ENCODE measurements at regions not wholly inside any gene's neighbourhood (a gene's known extent, or its start where the extent isn't known, plus 50 kb on each side); places are given as distances from the start of the nearest gene placed in this dataset.

GRCh38 chr4:178941975-178942374 is 1499.7 kb upstream of the AGA start:
- TF ChIP-seq SPI1 (IDR thresholded peaks at IDR 0.05; ENCODE audit: borderline replicate concordance, low read depth), result no peak
- TF ChIP-seq GABPA (IDR thresholded peaks at IDR 0.05; ENCODE audit: low read depth), result no peak
- TF ChIP-seq, protein P1, sequence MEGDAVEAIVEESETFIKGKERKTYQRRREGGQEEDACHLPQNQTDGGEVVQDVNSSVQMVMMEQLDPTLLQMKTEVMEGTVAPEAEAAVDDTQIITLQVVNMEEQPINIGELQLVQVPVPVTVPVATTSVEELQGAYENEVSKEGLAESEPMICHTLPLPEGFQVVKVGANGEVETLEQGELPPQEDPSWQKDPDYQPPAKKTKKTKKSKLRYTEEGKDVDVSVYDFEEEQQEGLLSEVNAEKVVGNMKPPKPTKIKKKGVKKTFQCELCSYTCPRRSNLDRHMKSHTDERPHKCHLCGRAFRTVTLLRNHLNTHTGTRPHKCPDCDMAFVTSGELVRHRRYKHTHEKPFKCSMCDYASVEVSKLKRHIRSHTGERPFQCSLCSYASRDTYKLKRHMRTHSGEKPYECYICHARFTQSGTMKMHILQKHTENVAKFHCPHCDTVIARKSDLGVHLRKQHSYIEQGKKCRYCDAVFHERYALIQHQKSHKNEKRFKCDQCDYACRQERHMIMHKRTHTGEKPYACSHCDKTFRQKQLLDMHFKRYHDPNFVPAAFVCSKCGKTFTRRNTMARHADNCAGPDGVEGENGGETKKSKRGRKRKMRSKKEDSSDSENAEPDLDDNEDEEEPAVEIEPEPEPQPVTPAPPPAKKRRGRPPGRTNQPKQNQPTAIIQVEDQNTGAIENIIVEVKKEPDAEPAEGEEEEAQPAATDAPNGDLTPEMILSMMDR (IDR thresholded peaks at IDR 0.05; ENCODE audit: insufficient read depth, low read length), result no peak
- no peak for TF ChIP-seq POLR2AphosphoS5 (IDR thresholded peaks at IDR 0.05; ENCODE audit: low read depth)
- TF ChIP-seq REST (IDR thresholded peaks at IDR 0.05; ENCODE audit: insufficient replicate concordance, low read depth), result no peak
- DNase-seq (ENCODE audit: low read depth in 1 of 2, low spot score in 1 of 2), result no peak
- H3K27me3 ChIP-seq (ENCODE audit: insufficient read depth, poor library complexity, severe bottlenecking), result no peaks in the 10 kb centered on the region
- H3K4me3 ChIP-seq (replicated peaks; ENCODE audit: insufficient read depth, low read length), result no peak overlapping the region
- no peak overlapping the region for H3K27ac ChIP-seq (replicated peaks)

GRCh38 chr4:178953447-178954120 is 1511.3 kb upstream of the AGA start:
- no peak for DNase-seq (ENCODE audit: low read depth in 1 of 2, low spot score in 1 of 2)
- H3K27me3 ChIP-seq (ENCODE audit: insufficient read depth, poor library complexity, severe bottlenecking), result no peaks in the 10 kb centered on the region
- TF ChIP-seq SPI1 (IDR thresholded peaks at IDR 0.05; ENCODE audit: borderline replicate concordance, low read depth) (no peak), REST (IDR thresholded peaks at IDR 0.05; ENCODE audit: insufficient replicate concordance, low read depth) (no peak), POLR2AphosphoS5 (IDR thresholded peaks at IDR 0.05; ENCODE audit: low read depth) (no peak), GABPA (IDR thresholded peaks at IDR 0.05; ENCODE audit: low read depth) (no peak)
- TF ChIP-seq, protein P1 (IDR thresholded peaks at IDR 0.05; ENCODE audit: insufficient read depth, low read length), result no peak
- H3K4me3 ChIP-seq (replicated peaks; ENCODE audit: insufficient read depth, low read length), result no peak overlapping the region
- H3K27ac ChIP-seq (replicated peaks), result no peak overlapping the region

- H3K27ac ChIP-seq (replicated peaks), result no peak overlapping the region
- no peak overlapping the region for H3K4me3 ChIP-seq (replicated peaks; ENCODE audit: insufficient read depth, low read length)
- no peaks in the 10 kb centered on the region for H3K27me3 ChIP-seq (ENCODE audit: insufficient read depth, poor library complexity, severe bottlenecking)
- TF ChIP-seq GABPA (IDR thresholded peaks at IDR 0.05; ENCODE audit: low read depth) (no peak), SPI1 (IDR thresholded peaks at IDR 0.05; ENCODE audit: borderline replicate concordance, low read depth) (no peak), REST (IDR thresholded peaks at IDR 0.05; ENCODE audit: insufficient replicate concordance, low read depth) (no peak), POLR2AphosphoS5 (IDR thresholded peaks at IDR 0.05; ENCODE audit: low read depth) (no peak)
- TF ChIP-seq, protein P1 (IDR thresholded peaks at IDR 0.05; ENCODE audit: insufficient read depth, low read length), result no peak
- no peak for DNase-seq (ENCODE audit: low read depth in 1 of 2, low spot score in 1 of 2)
These were observed 1513.4 kb upstream of the AGA start for GRCh38 chr4:178955614-178956013.

Measured in HL-60 (cell line).